ENCODE measurements at regions not wholly inside any gene's neighbourhood (a gene's known extent, or its start where the extent isn't known, plus 50 kb on each side); places are given as distances from the start of the nearest gene placed in this dataset.

DNA sequence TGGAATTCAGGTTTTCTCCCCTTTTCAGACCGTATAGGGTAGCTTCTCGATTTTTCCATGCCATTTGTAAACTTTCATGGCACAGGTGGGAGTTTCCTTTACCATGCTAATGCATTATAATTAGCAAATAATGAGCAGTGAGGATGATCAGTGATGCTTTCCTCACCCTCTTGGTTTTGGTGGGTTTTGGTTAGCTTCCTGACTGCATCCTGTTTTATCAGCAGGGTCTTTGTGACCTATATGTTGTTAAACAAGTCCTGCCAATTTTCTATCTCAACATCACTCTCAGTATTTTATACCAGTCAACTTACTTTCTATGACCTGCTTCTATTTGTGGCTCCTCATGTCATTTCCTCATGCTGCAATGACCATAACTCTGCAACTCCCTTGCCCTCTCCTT is 1345.1 kb downstream of the NCAM2 start:
- H3K4me2 ChIP-seq (ENCODE audit: low read depth, low read length, poor library complexity, severe bottlenecking): peak overlapping the region; percentile 28
- no peak for TF ChIP-seq EZH2phosphoT487 (conservative IDR thresholded peaks at IDR 0.05; ENCODE audit: low read length)
- TF ChIP-seq, protein P1, sequence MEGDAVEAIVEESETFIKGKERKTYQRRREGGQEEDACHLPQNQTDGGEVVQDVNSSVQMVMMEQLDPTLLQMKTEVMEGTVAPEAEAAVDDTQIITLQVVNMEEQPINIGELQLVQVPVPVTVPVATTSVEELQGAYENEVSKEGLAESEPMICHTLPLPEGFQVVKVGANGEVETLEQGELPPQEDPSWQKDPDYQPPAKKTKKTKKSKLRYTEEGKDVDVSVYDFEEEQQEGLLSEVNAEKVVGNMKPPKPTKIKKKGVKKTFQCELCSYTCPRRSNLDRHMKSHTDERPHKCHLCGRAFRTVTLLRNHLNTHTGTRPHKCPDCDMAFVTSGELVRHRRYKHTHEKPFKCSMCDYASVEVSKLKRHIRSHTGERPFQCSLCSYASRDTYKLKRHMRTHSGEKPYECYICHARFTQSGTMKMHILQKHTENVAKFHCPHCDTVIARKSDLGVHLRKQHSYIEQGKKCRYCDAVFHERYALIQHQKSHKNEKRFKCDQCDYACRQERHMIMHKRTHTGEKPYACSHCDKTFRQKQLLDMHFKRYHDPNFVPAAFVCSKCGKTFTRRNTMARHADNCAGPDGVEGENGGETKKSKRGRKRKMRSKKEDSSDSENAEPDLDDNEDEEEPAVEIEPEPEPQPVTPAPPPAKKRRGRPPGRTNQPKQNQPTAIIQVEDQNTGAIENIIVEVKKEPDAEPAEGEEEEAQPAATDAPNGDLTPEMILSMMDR (IDR thresholded peaks at IDR 0.05; ENCODE audit: insufficient read depth, low read length, poor library complexity, severe bottlenecking): no peak

DNA sequence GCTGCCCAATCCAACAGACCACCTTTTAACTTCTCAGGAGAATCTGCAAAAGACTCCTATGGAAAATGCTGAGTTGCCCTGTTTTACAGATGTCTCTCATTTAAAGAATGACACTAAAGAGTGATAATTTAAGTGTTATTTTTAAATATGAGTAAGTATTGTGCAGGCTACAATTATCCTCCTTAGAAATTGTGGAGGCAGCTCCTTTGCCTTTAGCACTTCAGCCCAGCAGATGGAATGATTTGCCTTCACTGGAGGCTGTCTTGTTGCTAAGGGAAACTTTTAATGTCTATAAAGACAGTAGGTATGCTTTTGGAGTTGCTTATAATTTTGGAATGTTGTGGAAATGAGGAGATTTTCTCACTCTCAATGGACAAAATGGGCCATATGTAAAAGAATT is 1345.5 kb downstream of the NCAM2 start:
- no peak overlapping the region for H2AFZ ChIP-seq (ENCODE audit: low read depth, low read length, severe bottlenecking)
- H3K9me2 ChIP-seq (replicated peaks; ENCODE audit: insufficient read depth, low read length): no peaks in the 10 kb centered on the region
- TF ChIP-seq, protein P1 (IDR thresholded peaks at IDR 0.05; ENCODE audit: insufficient read depth, low read length, poor library complexity, severe bottlenecking): no peak
- no peak for TF ChIP-seq EZH2phosphoT487 (conservative IDR thresholded peaks at IDR 0.05; ENCODE audit: low read length)
- no peaks in the 10 kb centered on the region for H4K20me1 ChIP-seq (ENCODE audit: low read depth, low read length)
- H3K4me2 ChIP-seq (ENCODE audit: low read depth, low read length, poor library complexity, severe bottlenecking): no peak overlapping the region
- no peak overlapping the region for H3K9ac ChIP-seq (ENCODE audit: low read length)
- no peaks in the 10 kb centered on the region for H3F3A ChIP-seq (ENCODE audit: insufficient read depth)
- no peaks in the 10 kb centered on the region for H3K79me2 ChIP-seq (ENCODE audit: insufficient read depth, low read length)
- no peaks in the 10 kb centered on the region for H3K36me3 ChIP-seq (ENCODE audit: low read length)
- no peak overlapping the region for H3K27ac ChIP-seq (ENCODE audit: low read depth, low read length)
- no peak overlapping the region for H3K4me3 ChIP-seq (ENCODE audit: insufficient read depth, low read length, poor library complexity, severe bottlenecking)
- H3K9me3 ChIP-seq (ENCODE audit: insufficient read depth, low read length): no peaks in the 10 kb centered on the region
- no peaks in the 10 kb centered on the region for H3K27me3 ChIP-seq (ENCODE audit: low read length)

More for the DNA sequence above, 1345.1 kb downstream of the NCAM2 start:
- no peak overlapping the region for H3K9ac ChIP-seq (ENCODE audit: low read length)
- no peak overlapping the region for H3K27ac ChIP-seq (ENCODE audit: low read depth, low read length)
- no peaks in the 10 kb centered on the region for H3F3A ChIP-seq (ENCODE audit: insufficient read depth)
- no peaks in the 10 kb centered on the region for H4K20me1 ChIP-seq (ENCODE audit: low read depth, low read length)
- no peaks in the 10 kb centered on the region for H3K36me3 ChIP-seq (ENCODE audit: low read length)
- H3K9me3 ChIP-seq (ENCODE audit: insufficient read depth, low read length): no peaks in the 10 kb centered on the region
- H3K79me2 ChIP-seq (ENCODE audit: insufficient read depth, low read length): no peaks in the 10 kb centered on the region
- no peaks in the 10 kb centered on the region for H3K9me2 ChIP-seq (replicated peaks; ENCODE audit: insufficient read depth, low read length)
- no peaks in the 10 kb centered on the region for H3K27me3 ChIP-seq (ENCODE audit: low read length)
- peak overlapping the region; percentile 2 for H2AFZ ChIP-seq (ENCODE audit: low read depth, low read length, severe bottlenecking)
- no peak overlapping the region for H3K4me3 ChIP-seq (ENCODE audit: insufficient read depth, low read length, poor library complexity, severe bottlenecking)

DNA sequence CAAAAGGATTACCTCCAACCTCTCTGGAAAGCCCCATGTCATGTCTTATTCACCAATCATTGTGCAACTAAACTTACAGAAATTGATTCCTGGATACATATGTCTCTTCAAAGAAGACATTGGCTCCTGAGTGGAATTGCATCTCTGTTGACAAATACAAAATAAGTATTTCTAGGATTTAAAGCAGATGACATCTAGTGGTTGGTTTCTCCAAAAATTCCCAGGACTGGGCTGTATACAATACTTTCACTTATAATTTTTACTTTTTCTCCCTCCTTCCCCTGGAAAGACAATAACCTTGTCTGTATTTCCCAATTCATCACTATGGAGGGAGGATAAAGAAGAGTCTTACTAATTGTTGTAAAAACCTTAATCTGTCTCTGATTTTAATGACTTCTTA is 1347.4 kb downstream of the NCAM2 start:
- Histone ChIP-seq H3K9ac (ENCODE audit: low read length) (no peak overlapping the region), H3F3A (ENCODE audit: insufficient read depth) (no peaks in the 10 kb centered on the region), H3K9me3 (ENCODE audit: insufficient read depth, low read length) (no peaks in the 10 kb centered on the region), H4K20me1 (ENCODE audit: low read depth, low read length) (no peaks in the 10 kb centered on the region), H3K36me3 (ENCODE audit: low read length) (no peaks in the 10 kb centered on the region), H3K27me3 (ENCODE audit: low read length) (no peaks in the 10 kb centered on the region), H2AFZ (ENCODE audit: low read depth, low read length, severe bottlenecking) (no peak overlapping the region), H3K4me2 (ENCODE audit: low read depth, low read length, poor library complexity, severe bottlenecking) (no peak overlapping the region), H3K4me3 (ENCODE audit: insufficient read depth, low read length, poor library complexity, severe bottlenecking) (no peak overlapping the region), H3K79me2 (ENCODE audit: insufficient read depth, low read length) (no peaks in the 10 kb centered on the region), H3K27ac (ENCODE audit: low read depth, low read length) (no peak overlapping the region), H3K9me2 (replicated peaks; ENCODE audit: insufficient read depth, low read length) (no peaks in the 10 kb centered on the region)
- TF ChIP-seq, protein P1 (IDR thresholded peaks at IDR 0.05; ENCODE audit: insufficient read depth, low read length, poor library complexity, severe bottlenecking): no peak
- TF ChIP-seq EZH2phosphoT487 (conservative IDR thresholded peaks at IDR 0.05; ENCODE audit: low read length): no peak
